Ascending aorta (tissue), 2 donors: ENCODE measurements at regions not wholly inside any gene's neighbourhood (a gene's known extent, or its start where the extent isn't known, plus 50 kb on each side); places are given as distances from the start of the nearest gene placed in this dataset.

ENCODE experiments used
- DNase-seq, 2 donors: peaks; one replicate each; pipeline ENCODE4 v3.0.0-alpha.2; 2019; ENCODE audit warnings: low spot score in 2 of 2
- H3K27ac ChIP-seq, 2 donors: fragments of 200-600 bp; sonication (generic); one replicate each; pipeline ENCODE4 v1.5.1; 2016 to 2017; ENCODE audit warnings: mild to moderate bottlenecking in 1 of 2
- H3K27me3 ChIP-seq: fragments of 200-600 bp; sonication (generic); one replicate; pipeline ENCODE4 v1.5.1; 2017
- H3K36me3 ChIP-seq, 2 donors: fragments of 200-600 bp; sonication (generic); one replicate each; pipeline ENCODE4 v1.5.1; 2016
- H3K4me1 ChIP-seq, 2 donors: fragments of 200-600 bp; sonication (generic); one replicate each; pipeline ENCODE4 v1.5.1; 2016 to 2017; ENCODE audit warnings: mild to moderate bottlenecking in 1 of 2
- H3K4me3 ChIP-seq, 2 donors: fragments of 200-600 bp; sonication (generic); one replicate each; pipeline ENCODE4 v1.5.1; 2016 to 2017; ENCODE audit warnings: mild to moderate bottlenecking in 1 of 2
- H3K9me3 ChIP-seq, 2 donors: fragments of 200-600 bp; sonication (generic); one replicate each; pipeline ENCODE4 v1.5.1; 2016
- intact Hi-C: fragments of 100-400 bp; cut with DNase I; formaldehyde crosslinking; loops from one replicate; pipeline ENCODE4 v1.15.1; 2023
- TF ChIP-seq, protein P1 (sequence below), 3 experiments: fragments of 200-600 bp in 2 of 3; fragments of 450-650 bp in 1 of 3; sonication (generic) in 2 of 3; IDR thresholded peaks; one replicate each; pipeline ENCODE4 v1.5.1; 2016 to 2019; ENCODE audit warnings: antibody characterized with exemption in 3 of 3, mild to moderate bottlenecking in 1 of 3, moderate library complexity in 1 of 3

DNA sequence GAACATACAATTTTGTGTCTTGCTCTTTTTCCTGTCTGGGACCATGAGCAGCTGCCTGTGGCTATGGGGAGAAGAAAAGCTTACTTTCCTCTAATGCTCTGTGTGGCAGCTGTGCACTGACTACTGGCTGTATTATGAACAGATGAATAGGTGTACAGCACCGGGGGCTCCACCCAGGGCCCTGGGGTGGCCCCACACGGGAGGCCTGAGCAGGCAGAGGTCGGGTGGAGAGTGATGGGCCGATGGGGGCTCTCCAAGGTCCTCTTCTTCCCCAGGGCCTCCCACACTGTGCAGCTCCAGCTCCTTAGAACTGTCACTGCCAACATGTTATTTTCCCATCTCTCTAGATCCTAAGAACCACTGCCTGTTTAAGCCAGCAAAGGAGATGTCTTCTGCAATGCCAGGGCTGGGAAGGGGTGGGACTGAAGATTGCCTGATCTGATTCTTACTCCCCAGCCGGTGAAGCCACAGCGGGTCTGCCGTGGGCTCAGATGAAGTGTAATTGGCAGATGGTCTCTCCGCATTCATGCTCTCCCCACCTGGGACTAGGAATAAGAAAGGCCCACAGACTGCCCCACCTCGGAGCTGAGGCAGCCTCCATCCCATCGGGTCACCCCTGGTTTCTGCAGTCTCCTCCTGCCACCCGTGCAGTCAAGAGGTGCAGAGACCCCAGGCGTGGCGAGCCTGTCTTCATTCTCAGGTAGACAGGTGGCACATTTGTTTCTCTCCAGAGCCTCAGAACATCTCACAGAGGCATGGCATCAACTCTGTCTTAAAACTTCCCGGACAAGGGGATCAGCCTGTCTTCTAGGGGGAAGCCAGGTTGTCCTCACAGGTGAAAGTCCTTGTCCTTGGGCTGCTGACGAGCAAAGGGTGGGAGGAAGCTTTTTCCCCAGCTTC, 186.5 kb upstream of the GALNT2 start:
- Histone ChIP-seq H3K27me3 (no peaks in the 10 kb centered on the region), H3K9me3 (no peaks in the 10 kb centered on the region), H3K4me3 (no peak overlapping the region), H3K4me1 (peaks cover 5 to 14% of the 10 kb centered on the region in 2 donors), H3K36me3 (no peaks in the 10 kb centered on the region), H3K27ac (no peak overlapping the region)
- peak in 1 of 2 donors; percentile 46 for DNase-seq
- intact Hi-C loops: no loop called here
- TF ChIP-seq, protein P1, sequence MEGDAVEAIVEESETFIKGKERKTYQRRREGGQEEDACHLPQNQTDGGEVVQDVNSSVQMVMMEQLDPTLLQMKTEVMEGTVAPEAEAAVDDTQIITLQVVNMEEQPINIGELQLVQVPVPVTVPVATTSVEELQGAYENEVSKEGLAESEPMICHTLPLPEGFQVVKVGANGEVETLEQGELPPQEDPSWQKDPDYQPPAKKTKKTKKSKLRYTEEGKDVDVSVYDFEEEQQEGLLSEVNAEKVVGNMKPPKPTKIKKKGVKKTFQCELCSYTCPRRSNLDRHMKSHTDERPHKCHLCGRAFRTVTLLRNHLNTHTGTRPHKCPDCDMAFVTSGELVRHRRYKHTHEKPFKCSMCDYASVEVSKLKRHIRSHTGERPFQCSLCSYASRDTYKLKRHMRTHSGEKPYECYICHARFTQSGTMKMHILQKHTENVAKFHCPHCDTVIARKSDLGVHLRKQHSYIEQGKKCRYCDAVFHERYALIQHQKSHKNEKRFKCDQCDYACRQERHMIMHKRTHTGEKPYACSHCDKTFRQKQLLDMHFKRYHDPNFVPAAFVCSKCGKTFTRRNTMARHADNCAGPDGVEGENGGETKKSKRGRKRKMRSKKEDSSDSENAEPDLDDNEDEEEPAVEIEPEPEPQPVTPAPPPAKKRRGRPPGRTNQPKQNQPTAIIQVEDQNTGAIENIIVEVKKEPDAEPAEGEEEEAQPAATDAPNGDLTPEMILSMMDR (IDR thresholded peaks at IDR 0.05): no peak

DNA sequence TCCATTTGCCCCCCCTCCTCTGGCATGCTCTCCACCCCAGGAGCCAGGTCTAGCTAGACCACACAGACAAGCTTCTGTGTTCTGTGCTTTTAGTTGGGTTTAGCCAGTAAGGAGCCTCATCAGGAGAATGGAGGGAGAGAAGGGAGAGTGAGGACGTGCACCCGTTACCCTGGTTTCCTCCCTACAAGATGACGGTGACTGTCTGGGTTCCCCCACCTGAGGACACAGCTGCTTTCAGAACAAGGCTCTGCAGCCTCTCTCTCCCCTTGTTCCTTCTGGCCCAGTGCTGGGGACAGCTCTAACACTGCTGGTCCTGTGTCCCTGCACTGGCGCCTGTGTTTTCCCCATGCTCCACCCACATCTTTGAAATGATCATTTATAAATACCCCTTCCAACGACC, 184.4 kb upstream of the GALNT2 start:
- H3K4me3 ChIP-seq: no peak overlapping the region
- H3K27me3 ChIP-seq: no peaks in the 10 kb centered on the region
- intact Hi-C loops: no loop called here
- H3K36me3 ChIP-seq: no peaks in the 10 kb centered on the region
- no peaks in the 10 kb centered on the region for H3K9me3 ChIP-seq
- no peak overlapping the region for H3K27ac ChIP-seq
- DNase-seq: peak in 1 of 2 donors; percentile 7
- TF ChIP-seq, protein P1 (IDR thresholded peaks at IDR 0.05): no peak
- H3K4me1 ChIP-seq: peaks cover 5 to 14% of the 10 kb centered on the region in 2 donors

DNA sequence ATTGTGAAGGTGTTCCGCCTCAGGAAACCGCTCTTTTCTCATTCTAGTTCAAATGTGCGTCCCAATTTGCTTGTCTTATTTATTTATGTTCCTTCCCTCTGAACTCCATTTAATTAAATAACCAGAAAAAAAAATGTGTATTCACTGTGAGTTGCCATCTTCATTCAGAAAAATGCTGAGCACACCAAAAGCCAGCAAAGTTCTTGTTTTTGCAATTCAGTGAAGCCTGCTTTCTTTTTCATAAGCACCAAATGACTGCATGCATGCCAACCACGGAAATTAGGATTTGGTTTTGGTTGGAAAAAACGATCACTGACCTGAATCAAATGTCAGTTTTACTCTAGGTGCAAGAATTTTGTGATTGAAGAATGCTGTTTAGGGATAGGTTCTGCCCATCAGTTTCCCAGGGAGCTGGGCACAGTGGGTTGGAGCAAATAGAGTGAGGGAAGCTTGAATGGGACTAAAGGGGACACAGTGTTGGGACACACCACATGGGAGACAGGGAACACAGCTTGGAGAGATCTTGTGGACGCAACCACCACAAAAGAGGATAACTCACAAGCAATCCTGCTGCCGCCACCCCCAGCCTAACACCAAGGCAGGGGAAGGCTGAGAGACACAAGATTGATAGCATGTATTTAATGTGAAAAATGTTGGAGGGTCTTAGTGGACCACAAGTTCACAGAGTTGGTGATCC, 183.4 kb upstream of the GALNT2 start:
- TF ChIP-seq, protein P1 (IDR thresholded peaks at IDR 0.05): no peak
- Histone ChIP-seq H3K27me3 (no peaks in the 10 kb centered on the region), H3K27ac (no peak overlapping the region), H3K36me3 (no peaks in the 10 kb centered on the region), H3K4me1 (peaks cover 5 to 14% of the 10 kb centered on the region in 2 donors), H3K9me3 (no peaks in the 10 kb centered on the region), H3K4me3 (no peak overlapping the region)
- DNase-seq: peak in 1 of 2 donors; percentile 43
- intact Hi-C loops: no loop called here

DNA sequence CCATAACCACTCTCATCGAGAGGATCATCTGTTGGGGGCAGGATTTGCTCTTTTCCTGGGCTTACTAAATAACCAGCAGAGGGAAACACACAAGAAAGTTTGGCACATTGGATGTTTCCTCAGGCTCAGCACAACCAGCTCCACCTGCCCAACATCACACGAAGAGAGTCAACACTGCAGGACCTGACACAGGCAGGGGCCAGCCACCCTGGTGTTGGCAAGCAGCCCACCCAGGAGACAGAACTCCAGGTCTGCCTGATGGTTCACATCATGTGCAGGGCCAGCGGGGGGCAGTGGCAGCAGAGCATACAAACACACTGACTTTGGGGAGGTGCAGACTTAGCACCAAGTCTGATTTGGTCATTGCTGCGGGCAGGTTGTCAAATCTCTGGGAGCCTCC, 182.3 kb upstream of the GALNT2 start:
- H3K27ac ChIP-seq: no peak overlapping the region
- peaks cover 5 to 11% of the 10 kb centered on the region in 2 donors for H3K4me1 ChIP-seq
- H3K36me3 ChIP-seq: no peaks in the 10 kb centered on the region
- TF ChIP-seq, protein P1 (IDR thresholded peaks at IDR 0.05): no peak
- no peaks in the 10 kb centered on the region for H3K9me3 ChIP-seq
- no peak overlapping the region for H3K4me3 ChIP-seq
- no peaks in the 10 kb centered on the region for H3K27me3 ChIP-seq
- peak in 1 of 2 donors; percentile 37 for DNase-seq
- intact Hi-C loops: no loop called here

DNA sequence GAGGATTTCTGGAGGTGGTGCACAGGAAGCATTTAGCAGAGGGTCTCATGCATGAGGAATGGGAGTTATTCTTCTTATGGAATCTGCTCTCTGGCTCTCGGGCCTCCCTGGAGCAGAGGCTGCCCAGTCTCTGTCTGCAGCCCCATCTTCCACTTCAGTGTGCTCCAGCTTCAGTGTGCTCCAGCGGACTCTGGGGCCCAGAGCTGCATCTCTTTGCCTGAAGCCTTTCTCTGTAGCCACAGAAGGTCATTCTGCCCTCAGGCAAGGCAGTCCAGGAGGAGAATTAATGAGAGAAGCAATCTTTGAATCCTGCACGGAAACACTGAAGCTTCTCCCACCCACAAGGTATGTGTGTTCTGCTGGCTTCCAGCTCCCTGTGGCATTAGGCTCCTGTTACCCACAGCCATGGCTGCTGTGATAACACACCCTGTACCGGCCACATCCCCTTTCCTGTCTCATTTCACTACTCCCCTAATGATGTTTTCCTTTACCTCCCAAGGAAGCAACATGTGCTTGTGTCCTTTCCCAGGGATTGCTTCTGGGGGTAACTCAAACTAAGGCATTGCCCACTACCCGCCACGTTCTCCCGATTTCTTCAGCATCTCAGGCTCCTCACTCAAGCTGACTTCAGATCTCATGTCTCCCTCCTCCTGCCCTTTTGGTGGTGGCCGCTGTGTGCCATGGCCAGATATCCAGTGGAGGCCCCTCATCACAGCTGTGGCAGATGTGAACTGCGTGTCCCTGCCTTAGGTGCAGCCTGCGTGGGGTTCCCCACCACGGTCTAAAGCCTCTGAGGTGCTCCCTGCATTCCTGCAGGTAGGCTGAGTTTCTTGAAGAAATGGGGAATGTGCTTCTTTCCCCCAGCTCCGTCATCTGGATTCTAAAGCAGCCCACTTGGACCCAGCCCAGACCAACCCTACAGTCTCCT, 181.2 kb upstream of the GALNT2 start:
- H3K9me3 ChIP-seq: no peaks in the 10 kb centered on the region
- H3K4me3 ChIP-seq: no peak overlapping the region
- H3K36me3 ChIP-seq: no peaks in the 10 kb centered on the region
- no peaks in the 10 kb centered on the region for H3K27me3 ChIP-seq
- TF ChIP-seq, protein P1 (IDR thresholded peaks at IDR 0.05): no peak
- H3K4me1 ChIP-seq: peaks cover 0 to under 1% of the 10 kb centered on the region in 2 donors
- intact Hi-C loops: no loop called here
- peak in 1 of 2 donors; percentile 31 for DNase-seq
- H3K27ac ChIP-seq: no peak overlapping the region
